ENCODE measurements at regions not wholly inside any gene's neighbourhood (a gene's known extent, or its start where the extent isn't known, plus 50 kb on each side); places are given as distances from the start of the nearest gene placed in this dataset.

DNA sequence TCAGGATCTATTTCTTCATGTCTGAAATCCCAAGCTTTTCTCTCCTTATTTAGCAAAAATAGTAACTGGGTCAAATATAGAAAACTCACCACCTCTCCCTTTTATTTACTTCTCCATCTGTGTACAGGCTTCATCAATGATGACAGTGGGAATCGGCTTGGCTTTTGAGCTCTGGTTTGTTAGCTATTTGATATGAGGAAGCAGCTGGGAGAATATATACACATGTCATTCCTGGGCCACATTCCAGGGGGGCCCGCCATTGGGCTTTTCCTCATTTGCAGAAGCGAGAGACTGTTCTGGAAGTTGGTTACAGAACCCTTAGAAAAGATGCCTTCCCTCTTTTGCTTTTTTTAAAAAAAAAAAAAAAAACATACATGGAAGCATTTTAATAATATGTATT is 107.4 kb upstream of the F9 start:
- TF ChIP-seq, protein P1, sequence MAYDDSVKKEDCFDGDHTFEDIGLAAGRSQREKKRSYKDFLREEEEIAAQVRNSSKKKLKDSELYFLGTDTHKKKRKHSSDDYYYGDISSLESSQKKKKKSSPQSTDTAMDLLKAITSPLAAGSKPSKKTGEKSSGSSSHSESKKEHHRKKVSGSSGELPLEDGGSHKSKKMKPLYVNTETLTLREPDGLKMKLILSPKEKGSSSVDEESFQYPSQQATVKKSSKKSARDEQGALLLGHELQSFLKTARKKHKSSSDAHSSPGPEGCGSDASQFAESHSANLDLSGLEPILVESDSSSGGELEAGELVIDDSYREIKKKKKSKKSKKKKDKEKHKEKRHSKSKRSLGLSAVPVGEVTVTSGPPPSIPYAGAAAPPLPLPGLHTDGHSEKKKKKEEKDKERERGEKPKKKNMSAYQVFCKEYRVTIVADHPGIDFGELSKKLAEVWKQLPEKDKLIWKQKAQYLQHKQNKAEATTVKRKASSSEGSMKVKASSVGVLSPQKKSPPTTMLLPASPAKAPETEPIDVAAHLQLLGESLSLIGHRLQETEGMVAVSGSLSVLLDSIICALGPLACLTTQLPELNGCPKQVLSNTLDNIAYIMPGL (CRISPR knock-in tag; IDR thresholded peaks at IDR 0.05) = no peak
- TF ChIP-seq CREB1 (CRISPR knock-in tag; IDR thresholded peaks at IDR 0.05) (no peak), OVOL2 (CRISPR knock-in tag; IDR thresholded peaks at IDR 0.05; ENCODE audit: borderline replicate concordance) (no peak), GTF2I (CRISPR knock-in tag; conservative IDR thresholded peaks at IDR 0.05) (no peak)
- TF ChIP-seq, protein P2, sequence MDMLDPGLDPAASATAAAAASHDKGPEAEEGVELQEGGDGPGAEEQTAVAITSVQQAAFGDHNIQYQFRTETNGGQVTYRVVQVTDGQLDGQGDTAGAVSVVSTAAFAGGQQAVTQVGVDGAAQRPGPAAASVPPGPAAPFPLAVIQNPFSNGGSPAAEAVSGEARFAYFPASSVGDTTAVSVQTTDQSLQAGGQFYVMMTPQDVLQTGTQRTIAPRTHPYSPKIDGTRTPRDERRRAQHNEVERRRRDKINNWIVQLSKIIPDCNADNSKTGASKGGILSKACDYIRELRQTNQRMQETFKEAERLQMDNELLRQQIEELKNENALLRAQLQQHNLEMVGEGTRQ (CRISPR knock-in tag; IDR thresholded peaks at IDR 0.05) = no peak
- TF ChIP-seq, protein P3, sequence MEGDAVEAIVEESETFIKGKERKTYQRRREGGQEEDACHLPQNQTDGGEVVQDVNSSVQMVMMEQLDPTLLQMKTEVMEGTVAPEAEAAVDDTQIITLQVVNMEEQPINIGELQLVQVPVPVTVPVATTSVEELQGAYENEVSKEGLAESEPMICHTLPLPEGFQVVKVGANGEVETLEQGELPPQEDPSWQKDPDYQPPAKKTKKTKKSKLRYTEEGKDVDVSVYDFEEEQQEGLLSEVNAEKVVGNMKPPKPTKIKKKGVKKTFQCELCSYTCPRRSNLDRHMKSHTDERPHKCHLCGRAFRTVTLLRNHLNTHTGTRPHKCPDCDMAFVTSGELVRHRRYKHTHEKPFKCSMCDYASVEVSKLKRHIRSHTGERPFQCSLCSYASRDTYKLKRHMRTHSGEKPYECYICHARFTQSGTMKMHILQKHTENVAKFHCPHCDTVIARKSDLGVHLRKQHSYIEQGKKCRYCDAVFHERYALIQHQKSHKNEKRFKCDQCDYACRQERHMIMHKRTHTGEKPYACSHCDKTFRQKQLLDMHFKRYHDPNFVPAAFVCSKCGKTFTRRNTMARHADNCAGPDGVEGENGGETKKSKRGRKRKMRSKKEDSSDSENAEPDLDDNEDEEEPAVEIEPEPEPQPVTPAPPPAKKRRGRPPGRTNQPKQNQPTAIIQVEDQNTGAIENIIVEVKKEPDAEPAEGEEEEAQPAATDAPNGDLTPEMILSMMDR (IDR thresholded peaks at IDR 0.05) = no peak
- TF ChIP-seq, protein P4, sequence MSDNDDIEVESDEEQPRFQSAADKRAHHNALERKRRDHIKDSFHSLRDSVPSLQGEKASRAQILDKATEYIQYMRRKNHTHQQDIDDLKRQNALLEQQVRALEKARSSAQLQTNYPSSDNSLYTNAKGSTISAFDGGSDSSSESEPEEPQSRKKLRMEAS (CRISPR knock-in tag; IDR thresholded peaks at IDR 0.05) = no peak
- TF ChIP-seq, protein P5, sequence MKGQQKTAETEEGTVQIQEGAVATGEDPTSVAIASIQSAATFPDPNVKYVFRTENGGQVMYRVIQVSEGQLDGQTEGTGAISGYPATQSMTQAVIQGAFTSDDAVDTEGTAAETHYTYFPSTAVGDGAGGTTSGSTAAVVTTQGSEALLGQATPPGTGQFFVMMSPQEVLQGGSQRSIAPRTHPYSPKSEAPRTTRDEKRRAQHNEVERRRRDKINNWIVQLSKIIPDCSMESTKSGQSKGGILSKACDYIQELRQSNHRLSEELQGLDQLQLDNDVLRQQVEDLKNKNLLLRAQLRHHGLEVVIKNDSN (CRISPR knock-in tag; IDR thresholded peaks at IDR 0.05) = no peak
- TF ChIP-seq, protein P6, sequence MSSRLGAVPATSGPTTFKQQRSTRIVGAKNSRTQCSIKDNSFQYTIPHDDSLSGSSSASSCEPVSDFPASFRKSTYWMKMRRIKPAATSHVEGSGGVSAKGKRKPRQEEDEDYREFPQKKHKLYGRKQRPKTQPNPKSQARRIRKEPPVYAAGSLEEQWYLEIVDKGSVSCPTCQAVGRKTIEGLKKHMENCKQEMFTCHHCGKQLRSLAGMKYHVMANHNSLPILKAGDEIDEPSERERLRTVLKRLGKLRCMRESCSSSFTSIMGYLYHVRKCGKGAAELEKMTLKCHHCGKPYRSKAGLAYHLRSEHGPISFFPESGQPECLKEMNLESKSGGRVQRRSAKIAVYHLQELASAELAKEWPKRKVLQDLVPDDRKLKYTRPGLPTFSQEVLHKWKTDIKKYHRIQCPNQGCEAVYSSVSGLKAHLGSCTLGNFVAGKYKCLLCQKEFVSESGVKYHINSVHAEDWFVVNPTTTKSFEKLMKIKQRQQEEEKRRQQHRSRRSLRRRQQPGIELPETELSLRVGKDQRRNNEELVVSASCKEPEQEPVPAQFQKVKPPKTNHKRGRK (CRISPR knock-in tag; IDR thresholded peaks at IDR 0.05; ENCODE audit: borderline replicate concordance) = no peak
- TF ChIP-seq, protein P7, sequence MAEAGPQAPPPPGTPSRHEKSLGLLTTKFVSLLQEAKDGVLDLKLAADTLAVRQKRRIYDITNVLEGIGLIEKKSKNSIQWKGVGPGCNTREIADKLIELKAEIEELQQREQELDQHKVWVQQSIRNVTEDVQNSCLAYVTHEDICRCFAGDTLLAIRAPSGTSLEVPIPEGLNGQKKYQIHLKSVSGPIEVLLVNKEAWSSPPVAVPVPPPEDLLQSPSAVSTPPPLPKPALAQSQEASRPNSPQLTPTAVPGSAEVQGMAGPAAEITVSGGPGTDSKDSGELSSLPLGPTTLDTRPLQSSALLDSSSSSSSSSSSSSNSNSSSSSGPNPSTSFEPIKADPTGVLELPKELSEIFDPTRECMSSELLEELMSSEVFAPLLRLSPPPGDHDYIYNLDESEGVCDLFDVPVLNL (CRISPR knock-in tag; IDR thresholded peaks at IDR 0.05; ENCODE audit: borderline replicate concordance, low read depth) = no peak
- TF ChIP-seq, protein P8, sequence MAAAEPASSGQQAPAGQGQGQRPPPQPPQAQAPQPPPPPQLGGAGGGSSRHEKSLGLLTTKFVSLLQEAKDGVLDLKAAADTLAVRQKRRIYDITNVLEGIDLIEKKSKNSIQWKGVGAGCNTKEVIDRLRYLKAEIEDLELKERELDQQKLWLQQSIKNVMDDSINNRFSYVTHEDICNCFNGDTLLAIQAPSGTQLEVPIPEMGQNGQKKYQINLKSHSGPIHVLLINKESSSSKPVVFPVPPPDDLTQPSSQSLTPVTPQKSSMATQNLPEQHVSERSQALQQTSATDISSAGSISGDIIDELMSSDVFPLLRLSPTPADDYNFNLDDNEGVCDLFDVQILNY (CRISPR knock-in tag; IDR thresholded peaks at IDR 0.05) = no peak

Measured in WTC11 (cell line).